H9 (cell line): ENCODE measurements at regions not wholly inside any gene's neighbourhood (a gene's known extent, or its start where the extent isn't known, plus 50 kb on each side); places are given as distances from the start of the nearest gene placed in this dataset.

Experiments
- DNase-seq: peaks from one replicate; pipeline ENCODE4 v3.0.0-alpha.2; 2017
- H2AFZ ChIP-seq: one replicate; pipeline ENCODE4 v1.6.1; 2013; ENCODE audit warnings: mild to moderate bottlenecking, low read length, control low read depth, moderate library complexity
- H2AK5ac ChIP-seq: 2 replicates; pipeline ENCODE4 v1.6.1; 2013; ENCODE audit warnings: low read length, control low read depth, mixed read lengths; ENCODE audit not compliant: insufficient read length
- H2BK120ac ChIP-seq: one replicate; pipeline ENCODE4 v1.6.1; 2013; ENCODE audit warnings: low read depth, mild to moderate bottlenecking, low read length, control low read depth, inconsistent platforms; ENCODE audit not compliant: poor library complexity, severe bottlenecking
- H2BK12ac ChIP-seq: 2 replicates; pipeline ENCODE4 v1.6.1; 2013; ENCODE audit warnings: low read length, control low read depth, mixed read lengths, low read depth; ENCODE audit not compliant: insufficient read length
- H2BK15ac ChIP-seq: 2 replicates; pipeline ENCODE4 v1.6.1; 2013; ENCODE audit warnings: low read depth, low read length, control low read depth
- H2BK20ac ChIP-seq: one replicate; pipeline ENCODE4 v1.6.1; 2013; ENCODE audit warnings: low read depth, mild to moderate bottlenecking, low read length, control low read depth, inconsistent platforms; ENCODE audit not compliant: poor library complexity, severe bottlenecking
- H2BK5ac ChIP-seq: 2 replicates; pipeline ENCODE4 v1.6.1; 2013; ENCODE audit warnings: low read length, control low read depth, mixed read lengths; ENCODE audit not compliant: insufficient read length
- H3K14ac ChIP-seq: 2 replicates; pipeline ENCODE4 v1.6.1; 2013; ENCODE audit warnings: low read length, control low read depth; ENCODE audit not compliant: insufficient read depth
- H3K18ac ChIP-seq: 2 replicates; pipeline ENCODE4 v1.6.1; 2013; ENCODE audit warnings: low read depth, mild to moderate bottlenecking, mixed read lengths, low read length, control low read depth; ENCODE audit not compliant: insufficient read length
- H3K23ac ChIP-seq: 2 replicates; pipeline ENCODE4 v1.6.1; 2013; ENCODE audit warnings: low read length, control low read depth, mixed read lengths, low read depth; ENCODE audit not compliant: insufficient read length
- H3K23me2 ChIP-seq: 2 replicates; pipeline ENCODE4 v1.6.1; 2013; ENCODE audit warnings: low read depth, mild to moderate bottlenecking, mixed read lengths, low read length, control low read depth; ENCODE audit not compliant: insufficient read length, poor library complexity, severe bottlenecking
- H3K27ac ChIP-seq: 2 replicates; pipeline ENCODE4 v1.5.1; 2013; ENCODE audit warnings: low read length, control low read depth, mixed read lengths, low read depth; ENCODE audit not compliant: insufficient read length
- H3K27me3 ChIP-seq: 2 replicates; pipeline ENCODE4 v1.6.1; 2013; ENCODE audit warnings: low read length, control low read depth, inconsistent platforms; ENCODE audit not compliant: insufficient read depth
- H3K4ac ChIP-seq: 2 replicates; pipeline ENCODE4 v1.6.1; 2013; ENCODE audit warnings: low read depth, mild to moderate bottlenecking, control low read depth, inconsistent platforms, low read length, moderate library complexity
- H3K4me1 ChIP-seq: 2 replicates; pipeline ENCODE4 v1.6.1; 2013; ENCODE audit warnings: low read length, control low read depth, inconsistent platforms; ENCODE audit not compliant: insufficient read depth
- H3K4me2 ChIP-seq: 2 replicates; pipeline ENCODE4 v1.6.1; 2013; ENCODE audit warnings: low read length, control low read depth, mixed read lengths; ENCODE audit not compliant: insufficient read length, insufficient read depth
- H3K56ac ChIP-seq: 2 replicates; pipeline ENCODE4 v1.6.1; 2013; ENCODE audit warnings: low read depth, mild to moderate bottlenecking, mixed read lengths, low read length, control low read depth; ENCODE audit not compliant: insufficient read length
- H3K79me1 ChIP-seq: 2 replicates; pipeline ENCODE4 v1.6.1; 2013; ENCODE audit warnings: low read depth, mild to moderate bottlenecking, moderate library complexity, low read length, control low read depth, inconsistent platforms; ENCODE audit not compliant: insufficient read depth, poor library complexity, severe bottlenecking
- H3K79me2 ChIP-seq: 2 replicates; pipeline ENCODE4 v1.6.1; 2013; ENCODE audit warnings: low read length, control low read depth, inconsistent platforms; ENCODE audit not compliant: insufficient read depth
- H3K9ac ChIP-seq: 2 replicates; pipeline ENCODE4 v1.6.1; 2013; ENCODE audit warnings: low read length, control low read depth, mixed read lengths; ENCODE audit not compliant: insufficient read length; ENCODE audit errors: extremely low read depth
- H3K9me3 ChIP-seq: one replicate; pipeline ENCODE4 v1.6.1; 2013; ENCODE audit warnings: low read depth, low read length, inconsistent platforms; ENCODE audit not compliant: control insufficient read depth
- H3T11ph ChIP-seq: one replicate; pipeline ENCODE4 v1.6.1; 2013; ENCODE audit warnings: mild to moderate bottlenecking, low read length, control low read depth, inconsistent platforms
- H4K20me1 ChIP-seq: one replicate; pipeline ENCODE4 v1.6.1; 2013; ENCODE audit not compliant: control insufficient read depth, insufficient read length, insufficient read depth
- H4K5ac ChIP-seq: 2 replicates; pipeline ENCODE4 v1.6.1; 2013; ENCODE audit warnings: low read depth, mild to moderate bottlenecking, mixed read lengths, low read length, control low read depth; ENCODE audit not compliant: insufficient read length
- H4K8ac ChIP-seq: replicated peaks from 2 replicates; pipeline ENCODE4 v1.6.1; 2013; ENCODE audit warnings: low read length, control low read depth, mixed read lengths, low read depth; ENCODE audit not compliant: insufficient read length
- H4K91ac ChIP-seq: 2 replicates; pipeline ENCODE4 v1.6.1; 2013; ENCODE audit warnings: low read depth, mild to moderate bottlenecking, moderate library complexity, mixed read lengths, low read length, control low read depth; ENCODE audit not compliant: insufficient read length
- H3K27ac Mint-ChIP-seq, 3 experiments: 2 replicates in 2 of 3; 3 replicates in 1 of 3; pipeline ENCODE4 v1.8.0; 2020 to 2021; ENCODE audit warnings: mixed read lengths in 3 of 3, mild to moderate bottlenecking in 1 of 3, moderate library complexity in 1 of 3
- H3K27me3 Mint-ChIP-seq: 2 replicates; pipeline ENCODE4 v1.8.0; 2021; ENCODE audit warnings: low read depth, mild to moderate bottlenecking, moderate library complexity, mixed read lengths
- H3K36me3 Mint-ChIP-seq, 3 experiments: 2 replicates in 2 of 3; 3 replicates in 1 of 3; pipeline ENCODE4 v1.8.0; 2020 to 2021; ENCODE audit warnings: low read depth in 3 of 3, mixed read lengths in 3 of 3; ENCODE audit not compliant: insufficient read depth in 1 of 3
- H3K4me1 Mint-ChIP-seq, 2 experiments: 2 replicates each; pipeline ENCODE4 v1.8.0; 2020; ENCODE audit warnings: mixed read lengths in 2 of 2
- H3K4me3 Mint-ChIP-seq, 2 experiments: 2 replicates in 1 of 2; 3 replicates in 1 of 2; pipeline ENCODE4 v1.8.0; 2020 to 2021; ENCODE audit warnings: mild to moderate bottlenecking in 2 of 2, mixed read lengths in 2 of 2, moderate library complexity in 1 of 2
- H3K9me3 Mint-ChIP-seq, 2 experiments: 2 replicates in 1 of 2; 3 replicates in 1 of 2; pipeline ENCODE4 v1.8.0; 2020; ENCODE audit warnings: mild to moderate bottlenecking in 2 of 2, mixed read lengths in 2 of 2, moderate library complexity in 1 of 2
- CTCF ChIP-seq: fragments of 200-600 bp; sonication (generic); conservative IDR thresholded peaks from 3 replicates; pipeline ENCODE4 v1.8.0; 2021; ENCODE audit warnings: antibody characterized with exemption, mild to moderate bottlenecking
- WGBS: extraction: QIAGEN DNeasy Blood & Tissue Kit; methylation state at CpG from one replicate; pipeline ENCODE4 v1.1.7; 2013; ENCODE audit warnings: missing lambda C conversion rate, low lambda C conversion rate, mixed read lengths; ENCODE audit not compliant: insufficient read length; ENCODE audit errors: extremely low coverage; 5-methylcytosine and 5-hydroxymethylcytosine counted together

- H3K4me1 ChIP-seq: no peaks in the 10 kb centered on the region
- H3K79me1 ChIP-seq: no peaks in the 10 kb centered on the region
- H3K4me1 Mint-ChIP-seq: peaks cover 4 to 9% of the 10 kb centered on the region in 2 experiments
- no peak overlapping the region for H2BK12ac ChIP-seq
- no peak overlapping the region for H4K91ac ChIP-seq
- no peak overlapping the region for H3K9ac ChIP-seq
- H3K9me3 Mint-ChIP-seq: no peaks in the 10 kb centered on the region
- H2BK5ac ChIP-seq: no peak overlapping the region
- no peak overlapping the region for H3K27ac ChIP-seq
- H4K5ac ChIP-seq: no peak overlapping the region
- H3K9me3 ChIP-seq: no peaks in the 10 kb centered on the region
- H3K27me3 ChIP-seq: no peaks in the 10 kb centered on the region
- H3K23ac ChIP-seq: no peak overlapping the region
- no peak overlapping the region for H3T11ph ChIP-seq
- no peak overlapping the region for H2BK20ac ChIP-seq
- H2BK15ac ChIP-seq: no peak overlapping the region
- no peak for DNase-seq
- no peak overlapping the region for H4K8ac ChIP-seq
- no peak for TF ChIP-seq CTCF
- no peak overlapping the region for H3K4me3 Mint-ChIP-seq
- H3K14ac ChIP-seq: no peak overlapping the region
- no peaks in the 10 kb centered on the region for H3K36me3 Mint-ChIP-seq
- no peak overlapping the region for H3K4ac ChIP-seq
- no peak overlapping the region for H2BK120ac ChIP-seq
- H2AFZ ChIP-seq: no peak overlapping the region
- no peaks in the 10 kb centered on the region for H3K27me3 Mint-ChIP-seq
- H3K4me2 ChIP-seq: no peak overlapping the region
- H2AK5ac ChIP-seq: no peak overlapping the region
- WGBS: no CpG with 5 or more reads among the region's 6 CpGs
- H3K56ac ChIP-seq: no peak overlapping the region
- no peaks in the 10 kb centered on the region for H3K79me2 ChIP-seq
- H3K23me2 ChIP-seq: no peaks in the 10 kb centered on the region
- H3K27ac Mint-ChIP-seq: no peak overlapping the region
- H4K20me1 ChIP-seq: no peaks in the 10 kb centered on the region
- no peak overlapping the region for H3K18ac ChIP-seq
These were observed 510.1 kb downstream of the NR2F1-AS1 start for GRCh38 chr5:93070938-93071337.
